NB4 (cell line): ENCODE measurements at regions not wholly inside any gene's neighbourhood (a gene's known extent, or its start where the extent isn't known, plus 50 kb on each side); places are given as distances from the start of the nearest gene placed in this dataset.

Source experiments
- MYC ChIP-seq: IDR thresholded peaks from 2 replicates; pipeline ENCODE4 v1.6.1; 2011; ENCODE audit warnings: low read depth, low read length
- POLR2A ChIP-seq: IDR thresholded peaks from 2 replicates; pipeline ENCODE4 v1.6.1; 2011; ENCODE audit warnings: mild to moderate bottlenecking; ENCODE audit not compliant: insufficient read length; ENCODE audit errors: extremely low read depth
- TF ChIP-seq, protein P1 (sequence below): IDR thresholded peaks from one replicate; pipeline ENCODE4 v1.5.1; 2012; ENCODE audit warnings: low read depth, low read length
- TF ChIP-seq, protein P2 (sequence below): IDR thresholded peaks from 2 replicates; pipeline ENCODE4 v1.6.1; 2011; ENCODE audit warnings: low read depth, low read length

DNA sequence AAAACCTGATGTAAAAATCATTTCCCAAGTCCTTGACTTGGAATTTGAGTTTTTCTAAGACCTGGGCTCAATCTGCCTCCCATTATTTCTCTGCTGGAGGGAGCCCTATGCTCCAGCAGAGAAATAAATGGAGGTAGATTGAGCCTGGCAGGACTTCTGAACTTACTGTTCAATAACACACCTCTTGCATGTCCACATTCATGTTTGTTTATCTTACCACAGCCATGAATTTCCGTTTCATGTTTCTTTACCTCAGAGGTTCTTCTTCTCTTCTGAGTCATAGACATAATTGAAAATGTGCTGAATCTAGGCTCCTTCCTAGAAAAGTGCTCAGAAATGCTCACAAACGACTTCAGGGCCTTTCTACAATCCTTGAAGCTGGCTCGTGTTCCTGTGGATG is 170.8 kb downstream of the PMAIP1 start:
- no peak for TF ChIP-seq POLR2A
- no peak for TF ChIP-seq MYC
- TF ChIP-seq, protein P1, sequence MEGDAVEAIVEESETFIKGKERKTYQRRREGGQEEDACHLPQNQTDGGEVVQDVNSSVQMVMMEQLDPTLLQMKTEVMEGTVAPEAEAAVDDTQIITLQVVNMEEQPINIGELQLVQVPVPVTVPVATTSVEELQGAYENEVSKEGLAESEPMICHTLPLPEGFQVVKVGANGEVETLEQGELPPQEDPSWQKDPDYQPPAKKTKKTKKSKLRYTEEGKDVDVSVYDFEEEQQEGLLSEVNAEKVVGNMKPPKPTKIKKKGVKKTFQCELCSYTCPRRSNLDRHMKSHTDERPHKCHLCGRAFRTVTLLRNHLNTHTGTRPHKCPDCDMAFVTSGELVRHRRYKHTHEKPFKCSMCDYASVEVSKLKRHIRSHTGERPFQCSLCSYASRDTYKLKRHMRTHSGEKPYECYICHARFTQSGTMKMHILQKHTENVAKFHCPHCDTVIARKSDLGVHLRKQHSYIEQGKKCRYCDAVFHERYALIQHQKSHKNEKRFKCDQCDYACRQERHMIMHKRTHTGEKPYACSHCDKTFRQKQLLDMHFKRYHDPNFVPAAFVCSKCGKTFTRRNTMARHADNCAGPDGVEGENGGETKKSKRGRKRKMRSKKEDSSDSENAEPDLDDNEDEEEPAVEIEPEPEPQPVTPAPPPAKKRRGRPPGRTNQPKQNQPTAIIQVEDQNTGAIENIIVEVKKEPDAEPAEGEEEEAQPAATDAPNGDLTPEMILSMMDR, result no peak
- TF ChIP-seq, protein P2, sequence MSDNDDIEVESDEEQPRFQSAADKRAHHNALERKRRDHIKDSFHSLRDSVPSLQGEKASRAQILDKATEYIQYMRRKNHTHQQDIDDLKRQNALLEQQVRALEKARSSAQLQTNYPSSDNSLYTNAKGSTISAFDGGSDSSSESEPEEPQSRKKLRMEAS, result no peak
